Gastroesophageal sphincter (tissue), 3 donors: ENCODE measurements at regions not wholly inside any gene's neighbourhood (a gene's known extent, or its start where the extent isn't known, plus 50 kb on each side); places are given as distances from the start of the nearest gene placed in this dataset.

Experiments used
- POLR2A ChIP-seq, 2 donors: fragments of 450-650 bp; IDR thresholded peaks; one replicate each; pipeline ENCODE4 v1.6.1; 2017; ENCODE audit warnings: antibody characterized with exemption in 2 of 2, mild to moderate bottlenecking in 2 of 2, moderate library complexity in 1 of 2
- TF ChIP-seq, protein P1 (sequence below), 4 experiments: fragments of 200-600 bp in 2 of 4; fragments of 450-650 bp in 2 of 4; sonication (generic) in 1 of 4; IDR thresholded peaks; one replicate each; pipeline ENCODE4 v1.5.1; 2017 to 2019; ENCODE audit warnings: antibody characterized with exemption in 4 of 4, mild to moderate bottlenecking in 2 of 4, moderate library complexity in 2 of 4

DNA sequence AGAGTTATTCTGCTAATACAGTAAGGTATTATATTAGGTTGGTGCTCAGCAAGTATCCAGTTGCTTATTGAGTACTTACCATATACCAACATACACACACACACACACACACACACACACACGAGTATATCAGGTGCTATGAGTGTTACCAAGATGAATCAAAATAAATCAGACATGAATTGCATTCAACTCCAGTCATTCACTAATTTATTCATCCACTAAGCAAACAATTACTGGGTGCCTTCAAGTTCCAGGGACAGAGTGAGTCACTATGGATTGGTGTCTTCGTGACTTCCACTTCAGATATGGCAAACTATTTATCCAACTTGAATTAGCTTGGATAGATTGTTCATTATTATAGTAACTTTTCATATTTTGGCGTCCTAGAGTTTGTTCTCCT lies 140.7 kb upstream of the SLC44A1 start:
- TF ChIP-seq, protein P1, sequence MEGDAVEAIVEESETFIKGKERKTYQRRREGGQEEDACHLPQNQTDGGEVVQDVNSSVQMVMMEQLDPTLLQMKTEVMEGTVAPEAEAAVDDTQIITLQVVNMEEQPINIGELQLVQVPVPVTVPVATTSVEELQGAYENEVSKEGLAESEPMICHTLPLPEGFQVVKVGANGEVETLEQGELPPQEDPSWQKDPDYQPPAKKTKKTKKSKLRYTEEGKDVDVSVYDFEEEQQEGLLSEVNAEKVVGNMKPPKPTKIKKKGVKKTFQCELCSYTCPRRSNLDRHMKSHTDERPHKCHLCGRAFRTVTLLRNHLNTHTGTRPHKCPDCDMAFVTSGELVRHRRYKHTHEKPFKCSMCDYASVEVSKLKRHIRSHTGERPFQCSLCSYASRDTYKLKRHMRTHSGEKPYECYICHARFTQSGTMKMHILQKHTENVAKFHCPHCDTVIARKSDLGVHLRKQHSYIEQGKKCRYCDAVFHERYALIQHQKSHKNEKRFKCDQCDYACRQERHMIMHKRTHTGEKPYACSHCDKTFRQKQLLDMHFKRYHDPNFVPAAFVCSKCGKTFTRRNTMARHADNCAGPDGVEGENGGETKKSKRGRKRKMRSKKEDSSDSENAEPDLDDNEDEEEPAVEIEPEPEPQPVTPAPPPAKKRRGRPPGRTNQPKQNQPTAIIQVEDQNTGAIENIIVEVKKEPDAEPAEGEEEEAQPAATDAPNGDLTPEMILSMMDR (IDR thresholded peaks at IDR 0.05), result no peak
- TF ChIP-seq POLR2A (IDR thresholded peaks at IDR 0.05), result no peak
